ENCODE measurements at regions not wholly inside any gene's neighbourhood (a gene's known extent, or its start where the extent isn't known, plus 50 kb on each side); places are given as distances from the start of the nearest gene placed in this dataset.

- H2BK12ac ChIP-seq (ENCODE audit: low read length): no peak overlapping the region
- H4K12ac ChIP-seq (ENCODE audit: low read depth, low read length): no peak overlapping the region
- H4K8ac ChIP-seq (ENCODE audit: low read depth, low read length): no peak overlapping the region
- peaks cover 3% of the 10 kb centered on the region for H3K9me3 ChIP-seq (ENCODE audit: insufficient read depth, low read depth, low read length)
- H3K23ac ChIP-seq (ENCODE audit: low read length): no peak overlapping the region
- H3K27ac ChIP-seq (ENCODE audit: low read depth, low read length): no peak overlapping the region
- no peak overlapping the region for H2AK5ac ChIP-seq (ENCODE audit: low read length)
- no peak overlapping the region for H2AFZ ChIP-seq (ENCODE audit: insufficient read depth, low read length, poor library complexity)
- no peak overlapping the region for H4K91ac ChIP-seq (ENCODE audit: low read depth, low read length)
- DNase-seq: no peak
- H3K4me2 ChIP-seq (ENCODE audit: low read length): no peak overlapping the region
- no peak overlapping the region for H3K4me3 ChIP-seq (ENCODE audit: low read depth, low read length)
- H3K18ac ChIP-seq (ENCODE audit: low read length): no peak overlapping the region
- no peaks in the 10 kb centered on the region for H3K27me3 ChIP-seq (ENCODE audit: insufficient read depth, low read length)
- no peaks in the 10 kb centered on the region for H3K79me2 ChIP-seq (ENCODE audit: control insufficient read depth, insufficient read depth, low read length, poor library complexity)
- H2BK5ac ChIP-seq (ENCODE audit: low read depth, low read length, poor library complexity): no peak overlapping the region
- H3K14ac ChIP-seq (ENCODE audit: low read length): no peak overlapping the region
- H3K9ac ChIP-seq (ENCODE audit: low read length): no peak overlapping the region
- no peaks in the 10 kb centered on the region for H3K36me3 ChIP-seq (ENCODE audit: control insufficient read depth in 1 of 2, insufficient read depth in 2 of 2, low read length in 2 of 2)
- H3K4me1 ChIP-seq (ENCODE audit: control insufficient read depth in 1 of 2, insufficient read depth in 2 of 2, low read length in 2 of 2): peaks cover 0 to 3% of the 10 kb centered on the region in 2 experiments
- no peaks in the 10 kb centered on the region for H3K79me1 ChIP-seq (ENCODE audit: low read length)
- no peak overlapping the region for H2BK120ac ChIP-seq (ENCODE audit: insufficient read depth, low read length, poor library complexity)
- H3K4ac ChIP-seq (ENCODE audit: low read depth, low read length): no peak overlapping the region
Measured at GRCh38 chr3:55235416-55235815, 251.7 kb downstream of the WNT5A start.

- no CpG with 5 or more reads among the region's 5 CpGs for WGBS (ENCODE audit: extremely low coverage, insufficient coverage, insufficient read length)
- H3K4me1 ChIP-seq (ENCODE audit: control insufficient read depth in 1 of 2, insufficient read depth in 2 of 2, low read length in 2 of 2): no peaks in the 10 kb centered on the region
- H4K91ac ChIP-seq (ENCODE audit: low read depth, low read length): no peak overlapping the region
Measured at GRCh38 chr3:55226696-55227095, 260.4 kb downstream of the WNT5A start.

GRCh38 chr3:55218577-55218976 lies 268.5 kb downstream of the WNT5A start:
- H3K9me3 ChIP-seq (ENCODE audit: insufficient read depth, low read depth, low read length): no peaks in the 10 kb centered on the region
- whole genome bisulfite sequencing (ENCODE audit: extremely low coverage, insufficient coverage, insufficient read length): no CpG with 5 or more reads among the region's 1 CpG

More at GRCh38 chr3:55226696-55227095, 260.4 kb downstream of the WNT5A start:
- Histone ChIP-seq H3K4me3 (ENCODE audit: low read depth, low read length) (no peak overlapping the region), H2AK5ac (ENCODE audit: low read length) (no peak overlapping the region), H3K79me2 (ENCODE audit: control insufficient read depth, insufficient read depth, low read length, poor library complexity) (no peaks in the 10 kb centered on the region), H2AFZ (ENCODE audit: insufficient read depth, low read length, poor library complexity) (no peak overlapping the region), H3K27ac (ENCODE audit: low read depth, low read length) (no peak overlapping the region), H3K18ac (ENCODE audit: low read length) (no peak overlapping the region), H3K9me3 (ENCODE audit: insufficient read depth, low read depth, low read length) (no peaks in the 10 kb centered on the region), H4K12ac (ENCODE audit: low read depth, low read length) (no peak overlapping the region), H3K36me3 (ENCODE audit: control insufficient read depth in 1 of 2, insufficient read depth in 2 of 2, low read length in 2 of 2) (no peaks in the 10 kb centered on the region), H3K9ac (ENCODE audit: low read length) (no peak overlapping the region), H2BK120ac (ENCODE audit: insufficient read depth, low read length, poor library complexity) (no peak overlapping the region), H3K14ac (ENCODE audit: low read length) (no peak overlapping the region), H3K79me1 (ENCODE audit: low read length) (no peaks in the 10 kb centered on the region), H2BK12ac (ENCODE audit: low read length) (no peak overlapping the region), H3K4ac (ENCODE audit: low read depth, low read length) (no peak overlapping the region), H3K23ac (ENCODE audit: low read length) (no peak overlapping the region), H3K4me2 (ENCODE audit: low read length) (no peak overlapping the region), H4K8ac (ENCODE audit: low read depth, low read length) (no peak overlapping the region), H2BK5ac (ENCODE audit: low read depth, low read length, poor library complexity) (no peak overlapping the region), H3K27me3 (ENCODE audit: insufficient read depth, low read length) (no peaks in the 10 kb centered on the region)
- DNase-seq: no peak

GRCh38 chr3:55207744-55208143 lies 279.4 kb downstream of the WNT5A start:
- Histone ChIP-seq H3K79me2 (ENCODE audit: control insufficient read depth, insufficient read depth, low read length, poor library complexity) (no peaks in the 10 kb centered on the region), H3K9me3 (ENCODE audit: insufficient read depth, low read depth, low read length) (peaks cover 7% of the 10 kb centered on the region), H2BK5ac (ENCODE audit: low read depth, low read length, poor library complexity) (no peak overlapping the region), H3K36me3 (ENCODE audit: control insufficient read depth in 1 of 2, insufficient read depth in 2 of 2, low read length in 2 of 2) (peaks cover 2 to 3% of the 10 kb centered on the region in 2 experiments), H2AK5ac (ENCODE audit: low read length) (no peak overlapping the region), H3K27ac (ENCODE audit: low read depth, low read length) (no peak overlapping the region), H3K4me1 (ENCODE audit: control insufficient read depth in 1 of 2, insufficient read depth in 2 of 2, low read length in 2 of 2) (peaks cover 2 to 4% of the 10 kb centered on the region in 2 experiments), H2BK120ac (ENCODE audit: insufficient read depth, low read length, poor library complexity) (no peak overlapping the region), H2BK12ac (ENCODE audit: low read length) (no peak overlapping the region), H4K91ac (ENCODE audit: low read depth, low read length) (no peak overlapping the region), H3K4ac (ENCODE audit: low read depth, low read length) (no peak overlapping the region), H4K8ac (ENCODE audit: low read depth, low read length) (no peak overlapping the region), H3K4me2 (ENCODE audit: low read length) (no peak overlapping the region), H3K4me3 (ENCODE audit: low read depth, low read length) (no peak overlapping the region), H3K18ac (ENCODE audit: low read length) (no peak overlapping the region), H3K9ac (ENCODE audit: low read length) (no peak overlapping the region), H3K23ac (ENCODE audit: low read length) (no peak overlapping the region), H2AFZ (ENCODE audit: insufficient read depth, low read length, poor library complexity) (no peak overlapping the region), H3K14ac (ENCODE audit: low read length) (no peak overlapping the region), H4K12ac (ENCODE audit: low read depth, low read length) (no peak overlapping the region), H3K79me1 (ENCODE audit: low read length) (peaks cover 2% of the 10 kb centered on the region), H3K27me3 (ENCODE audit: insufficient read depth, low read length) (no peaks in the 10 kb centered on the region)
- no peak for DNase-seq

More at GRCh38 chr3:55218577-55218976, 268.5 kb downstream of the WNT5A start:
- H3K4me2 ChIP-seq (ENCODE audit: low read length): no peak overlapping the region
- H3K23ac ChIP-seq (ENCODE audit: low read length): no peak overlapping the region
- DNase-seq: no peak
- H4K91ac ChIP-seq (ENCODE audit: low read depth, low read length): no peak overlapping the region
- no peak overlapping the region for H3K27ac ChIP-seq (ENCODE audit: low read depth, low read length)
- H3K14ac ChIP-seq (ENCODE audit: low read length): no peak overlapping the region
- H3K27me3 ChIP-seq (ENCODE audit: insufficient read depth, low read length): no peaks in the 10 kb centered on the region
- no peak overlapping the region for H2BK5ac ChIP-seq (ENCODE audit: low read depth, low read length, poor library complexity)
- no peak overlapping the region for H3K9ac ChIP-seq (ENCODE audit: low read length)
- H3K36me3 ChIP-seq (ENCODE audit: control insufficient read depth in 1 of 2, insufficient read depth in 2 of 2, low read length in 2 of 2): no peaks in the 10 kb centered on the region
- H3K4me3 ChIP-seq (ENCODE audit: low read depth, low read length): no peak overlapping the region
- H2BK120ac ChIP-seq (ENCODE audit: insufficient read depth, low read length, poor library complexity): no peak overlapping the region
- no peak overlapping the region for H4K12ac ChIP-seq (ENCODE audit: low read depth, low read length)
- no peaks in the 10 kb centered on the region for H3K79me2 ChIP-seq (ENCODE audit: control insufficient read depth, insufficient read depth, low read length, poor library complexity)
- no peak overlapping the region for H2AFZ ChIP-seq (ENCODE audit: insufficient read depth, low read length, poor library complexity)
- H4K8ac ChIP-seq (ENCODE audit: low read depth, low read length): no peak overlapping the region
- no peaks in the 10 kb centered on the region for H3K79me1 ChIP-seq (ENCODE audit: low read length)
- H2BK12ac ChIP-seq (ENCODE audit: low read length): no peak overlapping the region
- no peaks in the 10 kb centered on the region for H3K4me1 ChIP-seq (ENCODE audit: control insufficient read depth in 1 of 2, insufficient read depth in 2 of 2, low read length in 2 of 2)
- no peak overlapping the region for H3K4ac ChIP-seq (ENCODE audit: low read depth, low read length)
- H2AK5ac ChIP-seq (ENCODE audit: low read length): no peak overlapping the region
- H3K18ac ChIP-seq (ENCODE audit: low read length): no peak overlapping the region
